ENCODE measurements at regions not wholly inside any gene's neighbourhood (a gene's known extent, or its start where the extent isn't known, plus 50 kb on each side); places are given as distances from the start of the nearest gene placed in this dataset.

- TF ChIP-seq CTCF (IDR thresholded peaks at IDR 0.05; ENCODE audit: low read depth, low read length) (no peak), EZH2phosphoT487 (IDR thresholded peaks at IDR 0.05; ENCODE audit: low read depth) (no peak)
- Histone ChIP-seq H3K4me1 (ENCODE audit: low read length) (no peaks in the 10 kb centered on the region), H3K9ac (ENCODE audit: low read length) (no peak overlapping the region), H3K79me2 (ENCODE audit: low read length) (no peaks in the 10 kb centered on the region), H3K27ac (ENCODE audit: low read length) (no peak overlapping the region), H3K4me2 (ENCODE audit: low read length) (no peak overlapping the region), H3K27me3 (ENCODE audit: low read depth, low read length) (no peaks in the 10 kb centered on the region), H4K20me1 (ENCODE audit: insufficient read depth, low read length) (no peaks in the 10 kb centered on the region), H3K36me3 (replicated peaks; ENCODE audit: low read depth, low read length) (no peaks in the 10 kb centered on the region), H3K4me3 (ENCODE audit: low read length) (no peak overlapping the region), H2AFZ (ENCODE audit: low read depth, low read length) (no peak overlapping the region), H3K9me3 (ENCODE audit: insufficient read depth, low read length) (no peaks in the 10 kb centered on the region)
These were observed 1713.1 kb upstream of the PCDH20 start for GRCh38 chr13:63128716-63129115.

- H4K20me1 ChIP-seq (ENCODE audit: insufficient read depth, low read length) = no peaks in the 10 kb centered on the region
- no peaks in the 10 kb centered on the region for H3K79me2 ChIP-seq (ENCODE audit: low read length)
- H3K4me1 ChIP-seq (ENCODE audit: low read length) = no peaks in the 10 kb centered on the region
- H3K9me3 ChIP-seq (ENCODE audit: insufficient read depth, low read length) = no peaks in the 10 kb centered on the region
- H3K9ac ChIP-seq (ENCODE audit: low read length) = no peak overlapping the region
- no peak overlapping the region for H3K4me2 ChIP-seq (ENCODE audit: low read length)
- no peak overlapping the region for H3K4me3 ChIP-seq (ENCODE audit: low read length)
- no peak overlapping the region for H2AFZ ChIP-seq (ENCODE audit: low read depth, low read length)
- no peaks in the 10 kb centered on the region for H3K36me3 ChIP-seq (replicated peaks; ENCODE audit: low read depth, low read length)
- no peaks in the 10 kb centered on the region for H3K27me3 ChIP-seq (ENCODE audit: low read depth, low read length)
- H3K27ac ChIP-seq (ENCODE audit: low read length) = no peak overlapping the region
- TF ChIP-seq CTCF (IDR thresholded peaks at IDR 0.05; ENCODE audit: low read depth, low read length) (peak; percentile 64), EZH2phosphoT487 (IDR thresholded peaks at IDR 0.05; ENCODE audit: low read depth) (no peak)
These were observed 1709.2 kb upstream of the PCDH20 start for GRCh38 chr13:63124863-63125262.

GRCh38 chr13:63120883-63121282, 1705.2 kb upstream of the PCDH20 start:
- H3K79me2 ChIP-seq (ENCODE audit: low read length) = no peaks in the 10 kb centered on the region
- H3K9ac ChIP-seq (ENCODE audit: low read length) = no peak overlapping the region
- no peaks in the 10 kb centered on the region for H3K36me3 ChIP-seq (replicated peaks; ENCODE audit: low read depth, low read length)
- no peak overlapping the region for H3K4me2 ChIP-seq (ENCODE audit: low read length)
- H3K27me3 ChIP-seq (ENCODE audit: low read depth, low read length) = no peaks in the 10 kb centered on the region
- TF ChIP-seq CTCF (IDR thresholded peaks at IDR 0.05; ENCODE audit: low read depth, low read length) (no peak), EZH2phosphoT487 (IDR thresholded peaks at IDR 0.05; ENCODE audit: low read depth) (no peak)
- no peak overlapping the region for H3K4me3 ChIP-seq (ENCODE audit: low read length)
- no peak overlapping the region for H2AFZ ChIP-seq (ENCODE audit: low read depth, low read length)
- H3K9me3 ChIP-seq (ENCODE audit: insufficient read depth, low read length) = no peaks in the 10 kb centered on the region
- H3K27ac ChIP-seq (ENCODE audit: low read length) = no peak overlapping the region
- H3K4me1 ChIP-seq (ENCODE audit: low read length) = no peaks in the 10 kb centered on the region
- no peaks in the 10 kb centered on the region for H4K20me1 ChIP-seq (ENCODE audit: insufficient read depth, low read length)

- Histone ChIP-seq H3K4me3 (ENCODE audit: low read length) (no peak overlapping the region), H3K27me3 (ENCODE audit: low read depth, low read length) (no peaks in the 10 kb centered on the region), H3K4me1 (ENCODE audit: low read length) (no peaks in the 10 kb centered on the region), H4K20me1 (ENCODE audit: insufficient read depth, low read length) (no peaks in the 10 kb centered on the region), H3K9me3 (ENCODE audit: insufficient read depth, low read length) (no peaks in the 10 kb centered on the region), H3K36me3 (replicated peaks; ENCODE audit: low read depth, low read length) (no peaks in the 10 kb centered on the region), H3K27ac (ENCODE audit: low read length) (no peak overlapping the region), H3K9ac (ENCODE audit: low read length) (no peak overlapping the region), H3K4me2 (ENCODE audit: low read length) (no peak overlapping the region), H3K79me2 (ENCODE audit: low read length) (no peaks in the 10 kb centered on the region), H2AFZ (ENCODE audit: low read depth, low read length) (no peak overlapping the region)
- no peak for TF ChIP-seq CTCF (IDR thresholded peaks at IDR 0.05; ENCODE audit: low read depth, low read length)
These were observed 1702.1 kb upstream of the PCDH20 start for GRCh38 chr13:63117710-63118109.
